ENCODE measurements at regions not wholly inside any gene's neighbourhood (a gene's known extent, or its start where the extent isn't known, plus 50 kb on each side); places are given as distances from the start of the nearest gene placed in this dataset.
"Not testable (repeated sequence)": the region's sequence is repeated elsewhere in the genome, so short reads cannot be mapped to it uniquely, and the experiment has no call there.

GRCh38 chr21:5013455-5014304, 5507.7 kb upstream of the TPTE start:
- H3K4me3 Mint-ChIP-seq (ENCODE audit: low read depth, unreplicated experiment); H3K27ac Mint-ChIP-seq (ENCODE audit: unreplicated experiment); H3K27me3 Mint-ChIP-seq (ENCODE audit: unreplicated experiment); BruUV-seq (replicated peaks); CTCF ChIA-PET; H3K36me3 Mint-ChIP-seq (ENCODE audit: insufficient read depth, unreplicated experiment); H3K4me1 Mint-ChIP-seq (ENCODE audit: low read depth, unreplicated experiment); intact Hi-C loops (cut with micrococcal nuclease; ENCODE audit: unreplicated experiment); H3K9me3 Mint-ChIP-seq (ENCODE audit: low read depth, unreplicated experiment); DNase-seq: not testable (repeated sequence)

- H3K4me1 Mint-ChIP-seq (ENCODE audit: low read depth, unreplicated experiment); CTCF ChIA-PET; H3K27ac Mint-ChIP-seq (ENCODE audit: unreplicated experiment); H3K36me3 Mint-ChIP-seq (ENCODE audit: insufficient read depth, unreplicated experiment); DNase-seq; H3K27me3 Mint-ChIP-seq (ENCODE audit: unreplicated experiment); H3K4me3 Mint-ChIP-seq (ENCODE audit: low read depth, unreplicated experiment); intact Hi-C loops (cut with micrococcal nuclease; ENCODE audit: unreplicated experiment); BruUV-seq (replicated peaks); H3K9me3 Mint-ChIP-seq (ENCODE audit: low read depth, unreplicated experiment): not testable (repeated sequence)
These were observed 5506.2 kb upstream of the TPTE start for GRCh38 chr21:5015187-5015586.

DNA sequence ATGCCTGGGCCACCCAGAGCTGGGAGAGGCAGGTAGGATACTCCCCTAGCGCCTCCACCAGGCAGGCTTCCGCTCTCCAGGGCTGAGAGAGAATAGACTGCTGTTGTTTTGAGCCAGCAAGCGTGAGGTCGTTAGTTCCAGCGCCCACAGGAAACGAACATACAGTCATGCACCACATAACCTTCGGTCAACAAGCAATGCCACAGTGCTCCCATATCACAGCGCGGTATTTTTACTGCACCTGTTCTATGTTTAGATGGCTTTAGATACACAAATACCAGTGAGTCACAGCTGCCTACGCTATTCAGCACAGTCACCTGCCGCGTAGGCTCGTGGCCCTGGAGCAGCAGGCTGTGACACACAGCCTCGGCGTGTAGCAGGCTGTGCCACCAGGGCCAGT, 5502.3 kb upstream of the TPTE start:
- CTCF ChIA-PET; H3K4me1 Mint-ChIP-seq (ENCODE audit: low read depth, unreplicated experiment); H3K4me3 Mint-ChIP-seq (ENCODE audit: low read depth, unreplicated experiment); DNase-seq; H3K36me3 Mint-ChIP-seq (ENCODE audit: insufficient read depth, unreplicated experiment); H3K27me3 Mint-ChIP-seq (ENCODE audit: unreplicated experiment); H3K9me3 Mint-ChIP-seq (ENCODE audit: low read depth, unreplicated experiment); intact Hi-C loops (cut with micrococcal nuclease; ENCODE audit: unreplicated experiment); H3K27ac Mint-ChIP-seq (ENCODE audit: unreplicated experiment); BruUV-seq (replicated peaks): not testable (repeated sequence)

DNA sequence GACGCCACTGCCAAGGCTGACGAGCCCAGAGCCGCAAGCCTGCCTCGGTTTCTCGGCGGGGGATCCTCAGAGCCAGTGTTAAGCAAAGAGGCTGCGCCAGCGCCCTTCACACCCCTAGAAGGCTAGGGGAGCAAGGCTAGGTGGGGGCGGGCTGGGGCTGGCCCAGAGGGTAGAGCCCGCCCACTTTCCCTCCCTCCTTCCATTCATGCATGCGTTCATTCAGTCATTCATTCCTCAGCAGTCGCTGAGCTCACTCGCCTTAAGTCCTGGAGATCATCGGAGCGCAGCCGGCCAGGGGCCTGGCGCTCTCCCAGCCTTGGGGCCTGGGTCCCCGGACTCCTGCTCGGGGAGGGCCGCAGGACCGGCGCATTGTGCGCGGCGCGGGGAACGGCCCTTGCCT, 5499.6 kb upstream of the TPTE start:
- CTCF ChIA-PET; DNase-seq; BruUV-seq (replicated peaks); H3K36me3 Mint-ChIP-seq (ENCODE audit: insufficient read depth, unreplicated experiment); H3K9me3 Mint-ChIP-seq (ENCODE audit: low read depth, unreplicated experiment); H3K4me1 Mint-ChIP-seq (ENCODE audit: low read depth, unreplicated experiment); H3K4me3 Mint-ChIP-seq (ENCODE audit: low read depth, unreplicated experiment); H3K27ac Mint-ChIP-seq (ENCODE audit: unreplicated experiment); intact Hi-C loops (cut with micrococcal nuclease; ENCODE audit: unreplicated experiment); H3K27me3 Mint-ChIP-seq (ENCODE audit: unreplicated experiment): not testable (repeated sequence)

DNA sequence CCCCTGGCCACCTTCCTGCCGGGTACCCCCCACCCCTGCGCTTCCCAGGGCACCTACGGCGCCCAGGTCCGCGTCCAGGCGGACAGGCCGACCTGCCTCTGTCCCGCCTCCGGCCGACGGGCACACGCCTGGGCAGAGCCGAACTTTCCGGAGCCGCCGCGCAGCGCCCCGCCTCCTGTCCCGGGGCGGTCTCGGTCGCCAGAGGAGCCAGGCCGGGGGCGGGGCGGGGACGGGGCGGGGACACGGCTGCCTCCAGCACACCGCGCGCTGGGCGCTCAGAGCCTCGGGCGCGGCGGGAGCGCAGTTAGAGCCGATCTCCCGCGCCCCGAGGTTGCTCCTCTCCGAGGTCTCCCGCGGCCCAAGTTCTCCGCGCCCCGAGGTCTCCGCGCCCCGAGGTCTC, 5499.1 kb upstream of the TPTE start:
- CTCF ChIA-PET; BruUV-seq (replicated peaks); H3K27me3 Mint-ChIP-seq (ENCODE audit: unreplicated experiment); H3K9me3 Mint-ChIP-seq (ENCODE audit: low read depth, unreplicated experiment); H3K27ac Mint-ChIP-seq (ENCODE audit: unreplicated experiment); H3K36me3 Mint-ChIP-seq (ENCODE audit: insufficient read depth, unreplicated experiment); DNase-seq; H3K4me1 Mint-ChIP-seq (ENCODE audit: low read depth, unreplicated experiment); H3K4me3 Mint-ChIP-seq (ENCODE audit: low read depth, unreplicated experiment); intact Hi-C loops (cut with micrococcal nuclease; ENCODE audit: unreplicated experiment): not testable (repeated sequence)

DNA sequence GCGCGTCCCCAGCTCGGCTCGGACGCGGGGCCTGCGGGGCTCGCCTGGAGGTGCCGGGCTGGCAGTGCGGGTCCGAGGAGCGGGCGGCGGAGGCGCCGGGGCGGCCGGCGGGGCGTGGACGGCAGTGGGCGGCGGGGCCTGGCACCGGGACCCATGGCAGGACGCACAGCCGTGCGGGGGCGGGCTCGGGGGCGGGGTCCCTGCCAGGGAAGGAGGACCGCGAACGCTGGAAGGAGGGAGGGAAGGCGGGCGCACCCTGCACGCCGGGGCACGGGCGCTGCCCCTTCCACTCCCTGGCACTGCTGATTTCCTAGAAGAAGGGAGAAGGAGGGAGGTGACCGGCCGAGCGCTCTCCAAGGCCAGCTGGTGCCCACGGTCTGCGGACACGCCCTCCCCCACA, 5498.6 kb upstream of the TPTE start:
- CTCF ChIA-PET; H3K9me3 Mint-ChIP-seq (ENCODE audit: low read depth, unreplicated experiment); DNase-seq; H3K27me3 Mint-ChIP-seq (ENCODE audit: unreplicated experiment); H3K4me1 Mint-ChIP-seq (ENCODE audit: low read depth, unreplicated experiment); intact Hi-C loops (cut with micrococcal nuclease; ENCODE audit: unreplicated experiment); BruUV-seq (replicated peaks); H3K27ac Mint-ChIP-seq (ENCODE audit: unreplicated experiment); H3K36me3 Mint-ChIP-seq (ENCODE audit: insufficient read depth, unreplicated experiment); H3K4me3 Mint-ChIP-seq (ENCODE audit: low read depth, unreplicated experiment): not testable (repeated sequence)

GRCh38 chr21:5035147-5035546, 5486.2 kb upstream of the TPTE start:
- intact Hi-C loops (cut with micrococcal nuclease; ENCODE audit: unreplicated experiment); H3K4me3 Mint-ChIP-seq (ENCODE audit: low read depth, unreplicated experiment); CTCF ChIA-PET: not testable (repeated sequence)

GRCh38 chr21:5035587-5035986, 5485.8 kb upstream of the TPTE start:
- H3K9me3 Mint-ChIP-seq (ENCODE audit: low read depth, unreplicated experiment); H3K27me3 Mint-ChIP-seq (ENCODE audit: unreplicated experiment); CTCF ChIA-PET; H3K27ac Mint-ChIP-seq (ENCODE audit: unreplicated experiment); BruUV-seq (replicated peaks); DNase-seq; H3K4me3 Mint-ChIP-seq (ENCODE audit: low read depth, unreplicated experiment); H3K36me3 Mint-ChIP-seq (ENCODE audit: insufficient read depth, unreplicated experiment); H3K4me1 Mint-ChIP-seq (ENCODE audit: low read depth, unreplicated experiment); intact Hi-C loops (cut with micrococcal nuclease; ENCODE audit: unreplicated experiment): not testable (repeated sequence)

More at GRCh38 chr21:5035147-5035546, 5486.2 kb upstream of the TPTE start:
- H3K27me3 Mint-ChIP-seq (ENCODE audit: unreplicated experiment); BruUV-seq (replicated peaks); H3K9me3 Mint-ChIP-seq (ENCODE audit: low read depth, unreplicated experiment); H3K4me1 Mint-ChIP-seq (ENCODE audit: low read depth, unreplicated experiment); H3K36me3 Mint-ChIP-seq (ENCODE audit: insufficient read depth, unreplicated experiment); H3K27ac Mint-ChIP-seq (ENCODE audit: unreplicated experiment); DNase-seq: not testable (repeated sequence)

DNA sequence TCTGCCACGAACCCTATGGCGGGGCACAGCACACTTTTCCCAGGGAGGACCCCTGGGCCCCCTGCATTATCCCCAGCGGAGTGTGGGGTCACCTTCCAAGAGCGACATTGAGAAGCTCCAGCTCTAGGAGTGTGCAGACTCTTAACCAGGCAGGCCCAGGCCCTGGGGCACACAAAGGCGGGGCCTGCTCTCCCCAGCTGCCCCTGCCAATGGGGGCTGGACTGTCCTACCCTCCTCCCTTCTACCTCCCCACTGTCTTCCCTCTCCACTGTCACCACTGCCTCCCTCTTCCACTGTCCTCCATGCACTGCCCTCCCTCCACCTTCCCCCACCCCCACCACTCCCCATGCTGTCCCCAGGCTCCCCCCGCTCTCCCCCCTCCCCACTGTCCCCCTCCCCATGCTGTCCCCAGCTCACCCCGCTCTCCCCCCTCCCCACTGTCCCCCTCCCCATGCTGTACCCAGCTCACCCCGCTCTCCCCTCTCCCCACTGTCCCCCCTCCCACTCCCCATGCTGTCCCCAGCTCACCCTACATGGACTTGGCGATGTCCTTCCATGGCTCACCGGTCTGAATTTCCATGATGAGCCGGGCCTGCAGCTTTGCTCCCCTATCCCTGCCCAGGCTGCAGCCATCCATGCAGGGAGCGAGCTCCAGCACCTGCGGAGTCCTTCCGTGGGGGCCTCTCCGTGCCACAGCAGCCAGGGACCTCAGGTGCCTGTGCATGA, 5483.6 kb upstream of the TPTE start:
- H3K9me3 Mint-ChIP-seq (ENCODE audit: low read depth, unreplicated experiment); CTCF ChIA-PET; H3K4me1 Mint-ChIP-seq (ENCODE audit: low read depth, unreplicated experiment); H3K4me3 Mint-ChIP-seq (ENCODE audit: low read depth, unreplicated experiment); H3K27me3 Mint-ChIP-seq (ENCODE audit: unreplicated experiment); intact Hi-C loops (cut with micrococcal nuclease; ENCODE audit: unreplicated experiment); DNase-seq; BruUV-seq (replicated peaks); H3K36me3 Mint-ChIP-seq (ENCODE audit: insufficient read depth, unreplicated experiment); H3K27ac Mint-ChIP-seq (ENCODE audit: unreplicated experiment): not testable (repeated sequence)

GRCh38 chr21:5039926-5040325, 5481.5 kb upstream of the TPTE start:
- DNase-seq; BruUV-seq (replicated peaks); CTCF ChIA-PET; H3K36me3 Mint-ChIP-seq (ENCODE audit: insufficient read depth, unreplicated experiment); H3K27ac Mint-ChIP-seq (ENCODE audit: unreplicated experiment); intact Hi-C loops (cut with micrococcal nuclease; ENCODE audit: unreplicated experiment); H3K4me3 Mint-ChIP-seq (ENCODE audit: low read depth, unreplicated experiment); H3K27me3 Mint-ChIP-seq (ENCODE audit: unreplicated experiment); H3K4me1 Mint-ChIP-seq (ENCODE audit: low read depth, unreplicated experiment); H3K9me3 Mint-ChIP-seq (ENCODE audit: low read depth, unreplicated experiment): not testable (repeated sequence)

Data from Calu3 (cell line).